ENCODE measurements at regions not wholly inside any gene's neighbourhood (a gene's known extent, or its start where the extent isn't known, plus 50 kb on each side); places are given as distances from the start of the nearest gene placed in this dataset.

DNA sequence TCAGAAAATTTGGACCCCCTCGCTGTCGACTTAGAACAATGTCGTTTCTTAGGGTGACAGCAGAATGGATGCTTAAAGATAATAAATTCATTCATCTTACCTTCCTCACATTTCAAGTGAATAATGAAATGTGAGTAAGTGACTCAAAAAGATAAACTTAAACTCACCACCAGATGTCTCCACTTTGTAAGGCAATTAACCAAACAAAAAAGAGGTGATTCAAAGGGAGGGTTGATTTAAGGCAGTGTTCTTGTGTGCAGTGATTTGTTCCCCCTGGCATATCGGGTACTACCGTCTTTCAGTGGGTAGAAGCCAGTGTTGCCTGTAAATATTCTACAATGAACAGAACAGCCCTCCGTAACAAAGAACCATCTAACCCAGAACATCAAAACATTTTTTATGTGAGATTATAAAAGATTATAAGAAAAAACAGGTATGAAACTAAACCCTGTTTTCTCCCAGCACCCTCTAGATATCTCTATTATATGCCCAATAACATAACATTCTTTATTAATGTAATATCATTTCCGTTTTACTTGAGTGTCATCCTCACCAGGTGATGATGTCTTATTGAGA is 589.7 kb downstream of the CBLN4 start:
- TF ChIP-seq, protein P1, sequence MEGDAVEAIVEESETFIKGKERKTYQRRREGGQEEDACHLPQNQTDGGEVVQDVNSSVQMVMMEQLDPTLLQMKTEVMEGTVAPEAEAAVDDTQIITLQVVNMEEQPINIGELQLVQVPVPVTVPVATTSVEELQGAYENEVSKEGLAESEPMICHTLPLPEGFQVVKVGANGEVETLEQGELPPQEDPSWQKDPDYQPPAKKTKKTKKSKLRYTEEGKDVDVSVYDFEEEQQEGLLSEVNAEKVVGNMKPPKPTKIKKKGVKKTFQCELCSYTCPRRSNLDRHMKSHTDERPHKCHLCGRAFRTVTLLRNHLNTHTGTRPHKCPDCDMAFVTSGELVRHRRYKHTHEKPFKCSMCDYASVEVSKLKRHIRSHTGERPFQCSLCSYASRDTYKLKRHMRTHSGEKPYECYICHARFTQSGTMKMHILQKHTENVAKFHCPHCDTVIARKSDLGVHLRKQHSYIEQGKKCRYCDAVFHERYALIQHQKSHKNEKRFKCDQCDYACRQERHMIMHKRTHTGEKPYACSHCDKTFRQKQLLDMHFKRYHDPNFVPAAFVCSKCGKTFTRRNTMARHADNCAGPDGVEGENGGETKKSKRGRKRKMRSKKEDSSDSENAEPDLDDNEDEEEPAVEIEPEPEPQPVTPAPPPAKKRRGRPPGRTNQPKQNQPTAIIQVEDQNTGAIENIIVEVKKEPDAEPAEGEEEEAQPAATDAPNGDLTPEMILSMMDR (IDR thresholded peaks at IDR 0.05; ENCODE audit: low read depth, low read length), result peak; percentile 14
- TF ChIP-seq POLR2A (IDR thresholded peaks at IDR 0.05; ENCODE audit: extremely low read depth, insufficient read length) (no peak), MYC (IDR thresholded peaks at IDR 0.05; ENCODE audit: low read depth, low read length) (no peak)
